Dendritic cell treated with granulocyte-macrophage colony-stimulating factor and Interleukin-4, amounts not matched to agents 40 ng/mL and 50 ng/mL, for 4 days (primary cell): ENCODE measurements at regions not wholly inside any gene's neighbourhood (a gene's known extent, or its start where the extent isn't known, plus 50 kb on each side); places are given as distances from the start of the nearest gene placed in this dataset.

Experiments used
- H3K27ac Mint-ChIP-seq: one replicate; pipeline ENCODE4 v1.8.0; 2022; ENCODE audit warnings: mild to moderate bottlenecking, mixed read lengths
- H3K27me3 Mint-ChIP-seq: one replicate; pipeline ENCODE4 v1.8.0; 2022; ENCODE audit warnings: mild to moderate bottlenecking, mixed read lengths
- H3K36me3 Mint-ChIP-seq: one replicate; pipeline ENCODE4 v1.8.0; 2022; ENCODE audit warnings: low read depth, mixed read lengths
- H3K4me1 Mint-ChIP-seq: one replicate; pipeline ENCODE4 v1.8.0; 2022; ENCODE audit warnings: low read depth, mixed read lengths
- H3K4me3 Mint-ChIP-seq: one replicate; pipeline ENCODE4 v1.8.0; 2022; ENCODE audit warnings: mild to moderate bottlenecking, moderate library complexity, mixed read lengths
- H3K9me3 Mint-ChIP-seq: one replicate; pipeline ENCODE4 v1.8.0; 2022; ENCODE audit warnings: mixed read lengths
- intact Hi-C: fragments of 100-400 bp; cut with micrococcal nuclease; formaldehyde crosslinking; loops from one replicate; pipeline ENCODE4 v1.15.0; 2022

DNA sequence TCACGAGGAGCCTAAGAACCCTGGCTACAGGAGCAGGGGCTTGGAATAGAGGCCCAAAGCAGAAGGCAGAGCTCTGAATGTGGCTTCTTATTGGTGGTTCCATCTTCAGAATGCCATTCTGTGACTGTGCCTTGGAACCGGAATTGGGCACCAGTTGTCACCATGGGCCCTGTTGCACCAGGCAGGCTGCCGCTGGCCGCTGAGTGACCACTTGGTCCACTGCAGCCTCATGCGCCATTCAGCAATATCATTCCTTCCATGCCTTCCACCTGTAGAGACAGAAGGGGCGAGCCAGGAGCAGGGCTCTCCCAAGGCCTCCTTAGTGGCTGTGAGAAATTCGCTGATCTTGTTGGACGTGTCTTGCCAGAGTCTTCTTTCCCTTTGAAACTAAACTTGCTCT is 270.3 kb upstream of the CHD6 start:
- Mint-ChIP-seq H3K36me3 (no peaks in the 10 kb centered on the region), H3K27me3 (no peaks in the 10 kb centered on the region), H3K4me1 (no peaks in the 10 kb centered on the region), H3K27ac (no peak overlapping the region), H3K4me3 (no peak overlapping the region), H3K9me3 (no peaks in the 10 kb centered on the region)
- intact Hi-C loops, result no loop called here

DNA sequence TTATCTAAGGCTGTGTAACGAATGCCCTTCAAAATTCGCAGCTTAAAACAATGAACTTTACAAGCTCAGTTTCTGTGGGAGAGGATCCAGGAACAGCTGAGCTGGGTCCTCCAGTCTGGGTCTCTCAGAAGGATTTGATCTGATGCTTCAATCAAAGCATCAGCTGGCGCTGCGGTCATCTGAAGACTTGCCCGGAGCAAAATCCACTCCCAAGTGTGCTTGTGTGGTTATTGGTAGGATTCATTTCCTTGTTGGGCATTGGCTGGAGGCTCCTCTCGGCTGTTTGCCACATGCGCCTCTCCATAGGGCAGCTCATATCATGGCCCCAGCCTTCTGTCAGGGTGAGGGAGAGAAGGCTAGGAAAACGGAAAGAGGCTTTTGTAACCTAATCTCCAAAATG is 269.3 kb upstream of the CHD6 start:
- H3K4me1 Mint-ChIP-seq, result no peaks in the 10 kb centered on the region
- no peak overlapping the region for H3K4me3 Mint-ChIP-seq
- H3K27ac Mint-ChIP-seq, result no peak overlapping the region
- intact Hi-C loops, result no loop called here
- H3K36me3 Mint-ChIP-seq, result no peaks in the 10 kb centered on the region
- H3K9me3 Mint-ChIP-seq, result no peaks in the 10 kb centered on the region
- H3K27me3 Mint-ChIP-seq, result no peaks in the 10 kb centered on the region

DNA sequence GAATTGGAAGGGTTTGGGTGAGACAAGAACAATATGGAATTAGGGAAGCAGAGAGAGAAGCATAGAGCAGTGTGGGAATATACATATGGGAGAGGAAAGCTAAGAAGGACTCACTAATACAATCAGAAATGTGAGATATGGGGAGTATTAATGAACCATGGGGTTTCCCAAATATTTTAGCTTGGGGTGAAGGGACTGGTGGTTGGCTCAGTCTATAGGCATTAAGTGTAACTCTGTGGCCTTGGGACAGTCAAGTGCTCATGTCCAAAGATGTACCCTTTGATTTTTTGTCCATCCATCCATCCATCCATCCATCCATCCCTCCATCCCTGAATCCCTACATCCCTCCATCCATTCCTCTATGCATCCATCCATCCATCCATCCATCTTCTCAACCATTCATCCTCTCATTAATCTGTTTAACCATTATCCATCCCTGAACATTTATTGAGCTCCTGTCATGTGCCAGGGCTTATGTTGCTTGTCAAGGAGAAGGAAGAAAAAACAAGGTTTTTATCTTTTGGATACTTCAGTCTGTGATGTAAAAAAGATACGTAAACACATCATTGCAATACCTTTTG is 263.4 kb upstream of the CHD6 start:
- Mint-ChIP-seq H3K36me3 (no peaks in the 10 kb centered on the region), H3K4me3 (no peak overlapping the region), H3K4me1 (no peaks in the 10 kb centered on the region), H3K27ac (no peak overlapping the region), H3K27me3 (no peaks in the 10 kb centered on the region), H3K9me3 (no peaks in the 10 kb centered on the region)
- intact Hi-C loops, result no loop called here

DNA sequence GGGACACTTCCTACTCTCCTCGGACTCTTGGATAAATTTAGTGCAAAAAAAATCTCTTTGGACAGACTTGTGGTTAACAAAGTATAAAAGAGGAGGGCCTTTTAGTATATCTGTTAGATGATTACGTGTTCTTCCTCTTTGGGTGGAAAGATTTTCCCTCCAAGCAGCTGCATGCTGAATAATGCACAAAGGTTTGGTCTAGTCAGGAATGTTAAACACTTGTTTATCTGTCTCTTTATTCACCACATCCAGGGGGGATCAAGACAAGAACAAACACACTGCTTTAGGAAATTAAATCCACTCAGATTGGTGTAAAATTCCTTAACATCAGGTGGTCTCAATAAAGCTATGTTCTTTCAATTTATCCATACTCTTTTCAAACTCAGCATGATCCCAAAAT is 260.9 kb upstream of the CHD6 start:
- Mint-ChIP-seq H3K27me3 (no peaks in the 10 kb centered on the region), H3K9me3 (no peaks in the 10 kb centered on the region), H3K4me1 (no peaks in the 10 kb centered on the region), H3K4me3 (no peak overlapping the region), H3K27ac (no peak overlapping the region), H3K36me3 (no peaks in the 10 kb centered on the region)
- intact Hi-C loops, result no loop called here

DNA sequence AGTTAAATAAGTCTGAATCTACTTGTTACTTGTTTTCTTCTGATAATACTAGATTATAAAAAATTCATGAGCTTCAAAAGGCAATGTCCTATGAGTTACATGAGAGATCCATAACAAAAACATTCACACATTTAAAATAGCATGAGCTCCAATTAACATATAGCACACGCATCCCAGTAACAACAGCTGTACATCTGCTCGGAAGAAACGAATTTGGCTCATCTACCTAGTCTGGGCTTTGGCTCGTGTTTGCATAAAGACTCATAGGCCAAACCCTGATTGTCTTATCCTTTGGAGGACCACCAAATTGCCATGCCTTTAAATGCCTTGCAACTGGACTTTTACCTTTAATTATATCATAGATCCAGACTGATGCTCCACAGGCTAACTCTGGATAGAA is 259.7 kb upstream of the CHD6 start:
- no peaks in the 10 kb centered on the region for H3K36me3 Mint-ChIP-seq
- no peak overlapping the region for H3K27ac Mint-ChIP-seq
- no peaks in the 10 kb centered on the region for H3K27me3 Mint-ChIP-seq

DNA sequence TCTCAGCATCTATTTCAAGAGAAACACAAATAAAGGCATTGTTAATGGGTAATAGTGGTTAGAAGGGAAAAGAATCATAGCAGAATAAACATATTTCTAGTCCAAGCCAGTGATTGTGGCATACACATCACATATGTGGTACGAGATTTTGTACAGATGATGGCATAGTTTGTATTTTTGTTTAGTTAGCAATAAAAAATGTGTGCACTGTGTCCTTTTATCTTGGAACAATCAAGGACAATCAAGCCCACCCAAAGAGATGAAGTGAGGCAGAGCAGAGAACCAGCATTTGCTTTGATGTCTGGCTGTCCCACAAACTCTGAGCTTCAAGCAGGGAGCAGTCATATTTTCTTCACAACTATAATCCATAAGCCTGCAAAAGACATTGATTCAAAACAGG is 256.5 kb upstream of the CHD6 start:
- H3K4me3 Mint-ChIP-seq, result no peak overlapping the region
- peaks cover 21% of the 10 kb centered on the region for H3K9me3 Mint-ChIP-seq
- no peak overlapping the region for H3K27ac Mint-ChIP-seq
- no peaks in the 10 kb centered on the region for H3K36me3 Mint-ChIP-seq
- no peaks in the 10 kb centered on the region for H3K4me1 Mint-ChIP-seq
- intact Hi-C loops, result no loop called here
- H3K27me3 Mint-ChIP-seq, result no peaks in the 10 kb centered on the region

More for the DNA sequence above, 259.7 kb upstream of the CHD6 start:
- intact Hi-C loops, result no loop called here
- peaks cover 2% of the 10 kb centered on the region for H3K9me3 Mint-ChIP-seq
- no peaks in the 10 kb centered on the region for H3K4me1 Mint-ChIP-seq
- no peak overlapping the region for H3K4me3 Mint-ChIP-seq

DNA sequence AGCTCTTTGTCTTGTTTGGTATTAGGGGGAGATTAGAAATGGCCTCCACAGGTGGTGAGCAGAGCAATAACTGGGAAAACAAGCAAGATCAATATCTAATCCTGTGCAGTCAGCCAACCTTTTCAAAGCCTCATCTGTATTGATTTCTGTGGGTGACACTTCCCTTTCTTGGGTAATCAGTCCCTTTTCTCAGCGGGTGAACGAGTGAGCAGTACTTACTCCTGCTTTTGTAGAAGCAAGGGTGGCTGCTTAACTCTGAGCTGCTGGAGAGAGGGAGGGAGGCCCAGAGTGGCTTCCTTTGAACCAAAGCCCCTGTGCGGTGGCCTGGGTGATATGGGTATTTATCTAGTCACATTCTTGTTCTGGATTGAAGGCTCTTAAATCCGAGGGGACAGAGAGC is 254.8 kb upstream of the CHD6 start:
- no peaks in the 10 kb centered on the region for H3K36me3 Mint-ChIP-seq
- H3K27ac Mint-ChIP-seq, result no peak overlapping the region
- H3K4me3 Mint-ChIP-seq, result no peak overlapping the region
- H3K27me3 Mint-ChIP-seq, result no peaks in the 10 kb centered on the region
- no peaks in the 10 kb centered on the region for H3K4me1 Mint-ChIP-seq
- H3K9me3 Mint-ChIP-seq, result peaks cover 31% of the 10 kb centered on the region
- intact Hi-C loops, result no loop called here

DNA sequence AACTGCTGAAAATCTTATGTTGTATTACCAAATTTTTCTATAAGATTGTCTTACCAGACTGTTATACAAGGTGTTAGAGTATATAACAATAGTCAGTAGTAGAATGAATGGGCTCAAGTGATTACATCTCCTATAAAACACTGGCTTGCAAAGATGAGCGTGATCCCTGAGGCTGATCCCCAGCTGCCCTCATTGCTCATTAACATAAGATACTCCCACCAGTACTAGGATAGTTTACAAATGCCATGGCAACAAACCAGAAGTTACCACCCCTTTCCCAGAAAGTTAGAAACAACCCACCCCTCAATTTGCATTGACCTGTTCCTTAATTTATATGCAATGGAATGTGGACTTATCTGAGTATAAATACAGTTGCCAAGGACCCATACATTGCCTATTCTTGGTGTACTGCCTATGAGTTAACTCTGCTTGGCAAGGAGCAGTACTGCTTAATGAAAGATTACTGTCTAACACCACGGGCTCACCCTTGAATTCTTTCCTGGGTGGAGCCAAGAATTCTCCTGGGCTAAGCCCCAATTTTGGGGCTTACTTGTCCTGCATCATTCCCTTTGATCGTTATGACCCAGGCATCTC is 252.8 kb upstream of the CHD6 start:
- no peaks in the 10 kb centered on the region for H3K27me3 Mint-ChIP-seq
- no peaks in the 10 kb centered on the region for H3K36me3 Mint-ChIP-seq
- H3K4me1 Mint-ChIP-seq, result no peaks in the 10 kb centered on the region
- H3K4me3 Mint-ChIP-seq, result no peak overlapping the region
- no peak overlapping the region for H3K27ac Mint-ChIP-seq
- intact Hi-C loops, result no loop called here
- H3K9me3 Mint-ChIP-seq, result peaks cover 37% of the 10 kb centered on the region

DNA sequence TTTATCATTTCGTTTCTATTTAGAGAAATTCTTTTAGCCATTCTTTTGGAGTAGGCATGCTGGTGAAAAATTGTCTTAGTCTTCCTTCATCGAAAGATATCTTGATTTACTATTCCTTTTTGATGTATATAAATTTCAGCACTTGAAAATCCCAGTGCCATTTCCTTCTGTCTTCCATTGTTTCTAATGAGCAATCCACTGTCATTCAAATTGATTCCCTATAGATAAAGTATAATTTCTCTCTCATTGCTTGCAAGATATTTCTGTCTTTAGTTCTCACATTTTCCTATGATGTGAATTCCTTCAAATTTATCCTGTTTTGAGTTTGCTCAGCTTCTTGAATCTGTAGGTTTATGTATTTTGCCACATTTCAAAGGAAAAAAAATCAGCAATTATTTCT is 251.1 kb upstream of the CHD6 start:
- intact Hi-C loops, result no loop called here
- H3K4me3 Mint-ChIP-seq, result no peak overlapping the region
- no peaks in the 10 kb centered on the region for H3K36me3 Mint-ChIP-seq
- no peak overlapping the region for H3K27ac Mint-ChIP-seq
- no peaks in the 10 kb centered on the region for H3K27me3 Mint-ChIP-seq
- H3K9me3 Mint-ChIP-seq, result peaks cover 37% of the 10 kb centered on the region
- H3K4me1 Mint-ChIP-seq, result no peaks in the 10 kb centered on the region

DNA sequence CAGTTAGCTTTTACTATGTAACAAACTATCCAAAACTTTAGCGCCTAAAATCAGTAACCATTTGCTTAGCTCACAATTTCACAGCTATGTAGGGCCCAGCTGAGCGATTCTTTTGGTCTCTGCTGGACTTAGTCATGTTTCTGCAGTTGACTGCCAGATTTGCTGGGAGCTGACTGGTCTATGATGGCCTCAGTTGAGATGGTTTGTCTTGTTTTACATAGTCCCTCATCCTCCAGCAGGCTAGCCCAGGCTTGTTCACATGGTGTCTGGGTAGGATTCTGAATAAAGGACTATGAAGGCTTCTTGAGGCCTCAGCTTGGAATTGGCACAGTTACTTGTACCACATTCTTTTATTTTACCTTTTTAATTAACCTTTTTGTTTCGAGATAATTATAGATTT is 247.8 kb upstream of the CHD6 start:
- no peak overlapping the region for H3K4me3 Mint-ChIP-seq
- H3K27me3 Mint-ChIP-seq, result no peaks in the 10 kb centered on the region
- H3K36me3 Mint-ChIP-seq, result no peaks in the 10 kb centered on the region
- no peak overlapping the region for H3K27ac Mint-ChIP-seq
- H3K9me3 Mint-ChIP-seq, result peaks cover 19% of the 10 kb centered on the region
- intact Hi-C loops, result no loop called here
- no peaks in the 10 kb centered on the region for H3K4me1 Mint-ChIP-seq

DNA sequence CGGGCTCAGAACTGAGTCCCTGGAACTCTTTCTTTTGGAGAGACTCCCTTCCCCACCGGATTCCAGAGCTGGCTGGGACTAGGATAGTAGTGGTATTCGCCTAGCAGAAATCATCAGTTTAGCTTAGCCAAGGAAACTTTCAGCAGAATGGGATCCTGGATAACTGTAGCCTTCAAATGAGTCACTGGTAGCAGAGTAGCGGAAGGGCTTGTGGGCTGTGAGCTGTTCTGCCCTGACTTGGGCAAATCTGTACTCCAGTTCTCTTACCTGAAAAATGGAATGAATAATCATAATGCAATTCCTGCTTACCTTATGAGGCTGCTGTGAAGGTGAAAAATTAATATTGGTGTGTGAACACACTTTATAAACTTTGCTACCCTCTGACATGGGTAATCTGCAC is 244.3 kb upstream of the CHD6 start:
- Mint-ChIP-seq H3K27ac (no peak overlapping the region), H3K27me3 (no peaks in the 10 kb centered on the region), H3K4me3 (no peak overlapping the region), H3K36me3 (no peaks in the 10 kb centered on the region), H3K9me3 (peaks cover 10% of the 10 kb centered on the region), H3K4me1 (no peaks in the 10 kb centered on the region)
- intact Hi-C loops, result no loop called here

DNA sequence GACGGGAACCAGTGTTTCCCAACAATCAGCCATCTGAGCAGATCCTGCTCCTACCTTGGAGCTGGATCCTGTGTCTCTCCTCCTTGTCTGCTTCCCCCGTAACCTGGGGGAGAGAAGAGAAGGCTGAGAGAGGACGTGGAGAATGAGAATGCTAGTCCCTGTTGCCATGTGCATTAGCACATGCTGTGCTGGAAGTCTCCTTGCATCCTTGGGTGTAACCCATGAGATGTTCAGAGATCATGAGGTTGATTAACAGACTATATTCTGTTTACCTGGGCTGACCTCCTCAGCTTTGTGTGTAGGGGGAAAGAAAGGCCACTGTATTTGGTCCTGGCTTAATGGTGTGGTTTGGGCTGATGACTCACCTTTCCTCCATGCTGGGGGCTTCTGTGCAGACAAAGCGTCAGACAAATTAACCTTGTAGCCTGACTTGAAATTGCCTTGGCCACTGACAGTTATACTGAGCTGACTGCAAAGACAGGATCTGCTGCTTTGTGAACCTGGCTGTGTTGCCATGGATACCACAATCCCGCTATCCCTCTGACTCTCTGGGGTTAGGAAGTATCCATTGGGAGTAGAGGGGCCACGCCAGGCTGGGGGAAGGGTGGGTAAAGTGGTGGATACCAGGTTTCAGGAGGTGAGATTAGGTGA is 243.7 kb upstream of the CHD6 start:
- H3K4me3 Mint-ChIP-seq, result no peak overlapping the region
- no peaks in the 10 kb centered on the region for H3K36me3 Mint-ChIP-seq
- H3K4me1 Mint-ChIP-seq, result no peaks in the 10 kb centered on the region
- H3K9me3 Mint-ChIP-seq, result peaks cover 13% of the 10 kb centered on the region
- no peaks in the 10 kb centered on the region for H3K27me3 Mint-ChIP-seq
- intact Hi-C loops, result no loop called here
- H3K27ac Mint-ChIP-seq, result no peak overlapping the region

DNA sequence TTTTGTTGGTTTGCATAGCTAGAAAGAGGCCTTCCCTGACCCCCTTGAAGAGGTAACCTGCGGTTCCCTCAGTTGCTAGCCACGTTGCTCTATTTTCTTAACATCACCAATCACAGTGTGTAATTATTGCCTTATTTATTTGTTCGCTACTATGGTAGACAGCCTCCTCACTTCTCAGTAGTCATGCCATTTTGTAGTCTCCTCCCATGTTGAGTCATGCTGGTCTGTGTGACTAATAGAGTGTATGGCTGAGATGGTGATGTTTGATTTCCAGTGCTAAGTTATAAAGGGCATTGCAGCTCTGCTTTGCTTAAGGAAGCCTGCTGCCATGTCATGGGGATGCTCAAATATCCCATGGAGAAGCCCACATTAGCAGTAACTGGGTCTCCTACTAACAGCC is 236.6 kb upstream of the CHD6 start:
- Mint-ChIP-seq H3K4me1 (no peaks in the 10 kb centered on the region), H3K27me3 (no peaks in the 10 kb centered on the region), H3K27ac (no peak overlapping the region), H3K4me3 (no peak overlapping the region), H3K36me3 (no peaks in the 10 kb centered on the region), H3K9me3 (peaks cover 23% of the 10 kb centered on the region)
- intact Hi-C loops, result no loop called here

DNA sequence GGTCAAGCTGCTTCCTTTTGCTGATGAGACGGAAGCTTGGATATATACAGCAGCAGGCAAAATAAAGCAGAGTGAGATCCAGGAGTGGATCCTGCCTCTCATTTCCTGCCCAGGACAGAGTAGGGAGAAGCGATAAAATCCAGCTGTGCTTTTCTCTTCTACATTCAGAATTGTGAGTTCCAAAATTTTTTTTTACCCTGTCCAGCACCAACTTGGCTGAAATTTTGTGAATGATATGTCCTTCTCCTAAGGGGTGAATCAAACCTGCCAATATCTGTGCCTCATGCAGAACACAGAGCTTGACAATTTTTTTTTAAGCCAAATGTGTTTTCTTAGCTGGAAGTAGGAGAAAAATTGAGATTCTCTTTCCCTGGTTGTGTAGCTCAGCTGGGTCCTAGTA is 235.6 kb upstream of the CHD6 start:
- intact Hi-C loops, result no loop called here
- Mint-ChIP-seq H3K27me3 (no peaks in the 10 kb centered on the region), H3K27ac (no peak overlapping the region), H3K4me3 (no peak overlapping the region), H3K4me1 (no peaks in the 10 kb centered on the region), H3K36me3 (no peaks in the 10 kb centered on the region), H3K9me3 (peaks cover 23% of the 10 kb centered on the region)

DNA sequence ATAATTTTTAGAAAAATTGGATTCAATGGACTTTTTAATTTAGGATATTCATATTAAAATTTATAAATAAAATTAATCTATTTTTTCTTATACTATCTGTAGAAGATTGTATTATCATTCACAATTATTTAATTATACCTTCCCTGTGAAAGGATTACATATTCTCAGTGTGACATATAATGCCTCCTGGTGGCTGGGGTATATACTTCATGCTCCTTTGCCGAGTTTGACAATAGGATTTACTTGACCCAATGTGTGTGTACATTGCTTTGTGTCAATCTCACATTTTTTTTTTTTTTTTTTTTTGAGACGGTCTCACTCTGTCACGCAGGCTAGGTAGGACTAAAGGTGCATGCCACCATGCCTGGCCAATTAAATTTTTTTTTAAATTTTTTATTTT is 230.0 kb upstream of the CHD6 start:
- no peak overlapping the region for H3K4me3 Mint-ChIP-seq
- H3K27me3 Mint-ChIP-seq, result no peaks in the 10 kb centered on the region
- H3K9me3 Mint-ChIP-seq, result no peaks in the 10 kb centered on the region
- no peak overlapping the region for H3K27ac Mint-ChIP-seq
- H3K4me1 Mint-ChIP-seq, result no peaks in the 10 kb centered on the region
- intact Hi-C loops, result no loop called here
- H3K36me3 Mint-ChIP-seq, result no peaks in the 10 kb centered on the region
